ENCODE measurements at regions not wholly inside any gene's neighbourhood (a gene's known extent, or its start where the extent isn't known, plus 50 kb on each side); places are given as distances from the start of the nearest gene placed in this dataset.
A peak's percentile ranks its signal among the peaks of the same experiment; 100 is the strongest.
"Not testable (repeated sequence)": the region's sequence is repeated elsewhere in the genome, so short reads cannot be mapped to it uniquely, and the experiment has no call there.

DNA sequence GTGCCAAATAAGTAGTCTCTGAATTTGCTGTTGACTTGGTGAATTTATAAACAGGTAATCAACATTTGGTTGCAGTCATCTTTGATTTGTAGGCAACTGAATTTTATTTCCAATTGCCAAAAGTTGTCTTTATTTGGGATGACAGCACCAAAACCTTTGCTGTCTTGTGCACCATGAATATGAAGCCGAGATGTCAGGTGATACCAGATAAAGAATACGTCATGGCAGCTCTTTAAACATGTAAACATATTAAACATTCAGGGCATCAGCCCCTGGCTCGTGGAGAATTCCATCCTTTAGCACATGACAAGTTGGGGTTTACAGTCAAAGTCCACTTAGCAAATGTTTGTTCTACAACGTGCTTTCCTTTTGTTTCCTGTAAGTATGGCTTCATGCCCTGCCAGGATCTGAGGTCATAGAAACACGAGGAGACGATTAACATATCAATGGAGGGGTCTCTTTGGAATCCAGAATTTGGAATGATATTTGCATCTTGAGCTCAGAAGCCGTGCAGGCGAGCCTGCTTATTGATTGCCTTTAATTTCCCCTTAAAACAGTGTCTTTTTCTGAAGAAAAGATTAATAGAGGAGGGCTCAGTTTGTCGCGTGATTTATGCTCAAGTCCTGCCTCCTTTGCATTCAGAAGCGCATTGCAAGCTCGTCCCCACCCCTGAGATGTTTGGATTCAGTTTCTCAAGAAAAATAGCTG lies 170.2 kb upstream of the ZNF217 start:
- Histone ChIP-seq H3K36me3 (no peaks in the 10 kb centered on the region), H3K4me3 (no peak overlapping the region), H3K9me3 (no peaks in the 10 kb centered on the region), H3K27me3 (replicated peaks in 1 of 7) (no peaks in the 10 kb centered on the region), H3K4me1 (peaks cover 0 to 20% (median 4%) of the 10 kb centered on the region in 6 donors), H3K27ac (no peak overlapping the region)
- WGBS, 5 donors = 54 to 70% (median 65%) methylated on average over 12 of the region's 12 CpGs
- DNase-seq = no peak
- intact Hi-C loops (cut with DNase I; ENCODE audit: low total_unique reads) = no loop called here
- TF ChIP-seq POLR2AphosphoS5 (IDR thresholded peaks at IDR 0.05) = no peak
- no peak for TF ChIP-seq POLR2A (IDR thresholded peaks at IDR 0.05)
- TF ChIP-seq, protein P1, sequence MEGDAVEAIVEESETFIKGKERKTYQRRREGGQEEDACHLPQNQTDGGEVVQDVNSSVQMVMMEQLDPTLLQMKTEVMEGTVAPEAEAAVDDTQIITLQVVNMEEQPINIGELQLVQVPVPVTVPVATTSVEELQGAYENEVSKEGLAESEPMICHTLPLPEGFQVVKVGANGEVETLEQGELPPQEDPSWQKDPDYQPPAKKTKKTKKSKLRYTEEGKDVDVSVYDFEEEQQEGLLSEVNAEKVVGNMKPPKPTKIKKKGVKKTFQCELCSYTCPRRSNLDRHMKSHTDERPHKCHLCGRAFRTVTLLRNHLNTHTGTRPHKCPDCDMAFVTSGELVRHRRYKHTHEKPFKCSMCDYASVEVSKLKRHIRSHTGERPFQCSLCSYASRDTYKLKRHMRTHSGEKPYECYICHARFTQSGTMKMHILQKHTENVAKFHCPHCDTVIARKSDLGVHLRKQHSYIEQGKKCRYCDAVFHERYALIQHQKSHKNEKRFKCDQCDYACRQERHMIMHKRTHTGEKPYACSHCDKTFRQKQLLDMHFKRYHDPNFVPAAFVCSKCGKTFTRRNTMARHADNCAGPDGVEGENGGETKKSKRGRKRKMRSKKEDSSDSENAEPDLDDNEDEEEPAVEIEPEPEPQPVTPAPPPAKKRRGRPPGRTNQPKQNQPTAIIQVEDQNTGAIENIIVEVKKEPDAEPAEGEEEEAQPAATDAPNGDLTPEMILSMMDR (IDR thresholded peaks at IDR 0.05 in 8 of 11, conservative IDR thresholded peaks at IDR 0.05 in 3 of 11) = no peak

DNA sequence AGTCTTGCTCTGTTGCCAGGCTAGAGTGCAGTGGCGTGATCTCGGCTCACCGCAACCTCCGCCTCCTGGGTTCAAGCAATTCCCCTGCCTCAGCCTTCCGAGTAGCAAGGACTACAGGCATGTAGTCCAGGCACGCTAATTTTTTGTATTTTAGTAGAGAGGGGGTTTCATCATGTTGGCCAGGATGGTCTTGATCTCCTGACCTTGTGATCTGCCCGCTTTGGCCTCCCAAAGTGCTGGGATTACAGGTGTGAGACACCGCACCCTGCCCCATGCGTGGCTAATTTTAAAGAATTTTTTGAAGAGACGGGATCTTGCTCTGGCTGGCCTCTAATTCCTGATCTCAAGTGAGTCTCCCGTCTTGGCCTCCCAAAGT lies 168.8 kb upstream of the ZNF217 start:
- 94 to 97% (median 96%) methylated on average over 11 of the region's 11 CpGs for WGBS, 5 donors
- not testable (repeated sequence) for DNase-seq

DNA sequence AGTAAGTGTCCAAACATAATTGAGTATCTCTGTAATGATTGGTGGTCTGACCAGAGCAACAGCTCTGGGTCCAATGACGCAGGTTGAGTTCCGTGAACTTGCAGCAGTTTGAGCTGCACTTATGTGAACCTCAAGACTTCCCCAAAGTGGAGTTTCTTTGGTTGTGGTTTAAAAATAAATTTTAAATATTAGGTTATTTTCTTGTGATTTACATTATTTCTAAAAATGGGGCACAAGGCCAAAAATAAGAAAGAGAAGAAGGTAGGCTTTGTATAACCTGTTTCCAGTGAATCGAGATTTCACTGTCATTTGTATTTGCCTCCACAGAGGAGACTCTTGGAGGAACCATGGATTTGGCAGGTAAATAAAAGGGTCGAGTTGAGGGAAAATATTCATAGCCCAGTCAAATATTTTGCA lies 166.4 kb upstream of the ZNF217 start:
- Histone ChIP-seq H3K27me3 (replicated peaks in 1 of 7) (no peaks in the 10 kb centered on the region), H3K4me1 (peaks cover 0 to 21% (median 5%) of the 10 kb centered on the region in 6 donors), H3K9me3 (no peaks in the 10 kb centered on the region), H3K4me3 (no peak overlapping the region), H3K36me3 (no peaks in the 10 kb centered on the region), H3K27ac (no peak overlapping the region)
- TF ChIP-seq, protein P1 (IDR thresholded peaks at IDR 0.05 in 8 of 11, conservative IDR thresholded peaks at IDR 0.05 in 3 of 11) = no peak
- peak in 1 of 3 donors; percentile 33 for TF ChIP-seq POLR2AphosphoS5 (IDR thresholded peaks at IDR 0.05)
- 61 to 72% (median 69%) methylated on average over 4 of the region's 4 CpGs for WGBS, 5 donors
- intact Hi-C loops (cut with DNase I; ENCODE audit: low total_unique reads) = no loop called here
- no peak for DNase-seq

More for the DNA sequence above, 168.8 kb upstream of the ZNF217 start:
- peaks cover 0 to 12% (median 2%) of the 10 kb centered on the region in 6 donors for H3K4me1 ChIP-seq
- H3K36me3 ChIP-seq; H3K9me3 ChIP-seq; H3K27me3 ChIP-seq (replicated peaks in 1 of 7); H3K4me3 ChIP-seq; H3K27ac ChIP-seq; intact Hi-C loops (cut with DNase I; ENCODE audit: low total_unique reads): not testable (repeated sequence)

DNA sequence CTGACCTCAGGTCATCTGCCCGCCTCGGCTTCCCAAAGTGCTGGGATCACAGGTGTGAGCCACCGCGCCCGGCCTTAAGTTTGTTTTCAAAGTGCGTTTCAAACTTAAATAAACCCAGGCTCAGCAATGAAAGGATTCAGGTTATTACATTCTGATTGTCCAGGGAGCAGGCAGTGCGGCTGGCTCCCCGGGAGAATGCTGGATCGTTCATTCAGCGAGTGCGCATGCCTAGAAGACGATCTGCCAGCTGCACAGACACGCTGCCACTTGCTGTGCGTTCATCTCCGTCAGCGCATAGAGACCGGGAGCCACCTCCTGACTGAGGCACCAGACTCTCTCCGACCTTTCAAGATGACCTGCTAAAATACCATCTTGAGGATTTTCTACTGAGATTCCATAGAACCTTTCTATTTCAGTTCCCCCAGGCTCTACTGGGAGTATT lies 163.9 kb upstream of the ZNF217 start:
- no peak overlapping the region for H3K4me3 ChIP-seq
- H3K27me3 ChIP-seq (replicated peaks in 1 of 7) = no peaks in the 10 kb centered on the region
- no peak overlapping the region for H3K27ac ChIP-seq
- no peaks in the 10 kb centered on the region for H3K36me3 ChIP-seq
- H3K9me3 ChIP-seq = no peaks in the 10 kb centered on the region
- intact Hi-C loops (cut with DNase I; ENCODE audit: low total_unique reads) = no loop called here
- DNase-seq = no peak
- TF ChIP-seq POLR2AphosphoS5 (IDR thresholded peaks at IDR 0.05) (no peak), POLR2A (IDR thresholded peaks at IDR 0.05) (no peak)
- TF ChIP-seq, protein P1 (IDR thresholded peaks at IDR 0.05 in 8 of 11, conservative IDR thresholded peaks at IDR 0.05 in 3 of 11) = no peak
- H3K4me1 ChIP-seq = peaks cover 10 to 46% (median 22%) of the 10 kb centered on the region in 6 donors
- WGBS, 5 donors = 93 to 98% (median 97%) methylated on average over 18 of the region's 18 CpGs

Measured in spleen (tissue), 11 donors.